Smooth muscle cell (in vitro differentiated cells): ENCODE measurements at regions not wholly inside any gene's neighbourhood (a gene's known extent, or its start where the extent isn't known, plus 50 kb on each side); places are given as distances from the start of the nearest gene placed in this dataset.

Experiments used
- DNase-seq: peaks from one replicate; lab custom pipeline; 2025; ENCODE audit not compliant: unreplicated experiment; lab: John Stamatoyannopoulos, UW
- H2AFZ ChIP-seq: fragments of 200-600 bp; sonication (generic); 2 replicates; pipeline ENCODE4 v1.6.0; 2016; ENCODE audit warnings: antibody characterized with exemption, low read depth, mild to moderate bottlenecking
- H3F3A ChIP-seq: fragments of 200-600 bp; sonication (generic); 2 replicates; pipeline ENCODE4 v1.6.0; 2017; ENCODE audit warnings: antibody characterized with exemption, low read depth
- H3K27ac ChIP-seq: fragments of 200-600 bp; sonication (generic); 2 replicates; pipeline ENCODE4 v1.5.1; 2016; ENCODE audit warnings: low read depth, mild to moderate bottlenecking
- H3K27me3 ChIP-seq: fragments of 200-600 bp; sonication (generic); 2 replicates; pipeline ENCODE4 v1.6.1; 2016; ENCODE audit warnings: low read depth, mild to moderate bottlenecking
- H3K36me3 ChIP-seq: fragments of 200-600 bp; sonication (generic); 2 replicates; pipeline ENCODE4 v1.5.1; 2016; ENCODE audit warnings: low read depth
- H3K4me1 ChIP-seq: fragments of 200-600 bp; sonication (generic); 2 replicates; pipeline ENCODE4 v1.5.1; 2016; ENCODE audit warnings: low read depth
- H3K4me2 ChIP-seq: fragments of 200-600 bp; sonication (generic); 2 replicates; pipeline ENCODE4 v1.6.0; 2016; ENCODE audit warnings: mild to moderate bottlenecking
- H3K4me3 ChIP-seq: fragments of 200-600 bp; sonication (generic); 2 replicates; pipeline ENCODE4 v1.5.1; 2016; ENCODE audit warnings: mild to moderate bottlenecking
- H3K79me2 ChIP-seq: fragments of 200-600 bp; sonication (generic); 2 replicates; pipeline ENCODE4 v1.6.0; 2016; ENCODE audit warnings: low read depth, mild to moderate bottlenecking
- H3K9ac ChIP-seq: fragments of 200-600 bp; sonication (generic); 2 replicates; pipeline ENCODE4 v1.6.0; 2016; ENCODE audit warnings: low read depth
- H3K9me3 ChIP-seq: fragments of 200-600 bp; sonication (generic); replicated peaks from 2 replicates; pipeline ENCODE4 v1.5.1; 2016; ENCODE audit warnings: low read depth
- H4K20me1 ChIP-seq: fragments of 200-600 bp; sonication (generic); 2 replicates; pipeline ENCODE4 v1.6.0; 2016; ENCODE audit warnings: low read depth
- WGBS: methylation state at CpG from one replicate; pipeline ENCODE4 v1.1.7; 2016; ENCODE audit warnings: low lambda C conversion rate; 5-methylcytosine and 5-hydroxymethylcytosine counted together
- TF ChIP-seq, protein P1 (sequence below): fragments of 200-600 bp; sonication (generic); IDR thresholded peaks from 2 replicates; pipeline ENCODE4 v1.5.1; 2017; ENCODE audit warnings: borderline replicate concordance, mild to moderate bottlenecking, antibody characterized with exemption; ENCODE audit not compliant: insufficient read depth, poor library complexity, severe bottlenecking

DNA sequence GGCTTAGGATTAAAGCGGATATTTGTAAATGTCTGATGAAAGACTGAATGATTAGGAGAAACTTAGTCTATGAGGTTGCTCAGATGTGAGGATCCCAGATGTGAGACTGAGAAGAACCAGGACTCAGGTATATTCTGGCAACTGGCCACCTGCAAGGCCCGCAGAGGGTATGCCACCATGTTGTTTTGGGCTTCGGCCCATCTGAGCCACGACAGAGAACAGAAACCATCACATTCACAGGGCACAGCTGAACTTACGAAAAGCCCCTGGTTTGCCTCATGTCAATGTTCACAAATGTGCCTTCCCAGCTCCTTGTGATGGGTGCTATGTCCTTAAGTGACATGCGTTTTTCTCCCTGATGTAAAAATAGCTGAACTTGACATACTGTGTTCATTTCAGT, 412.5 kb upstream of the RORA start:
- H3K36me3 ChIP-seq, result no peaks in the 10 kb centered on the region
- no peak overlapping the region for H3K4me2 ChIP-seq
- TF ChIP-seq, protein P1, sequence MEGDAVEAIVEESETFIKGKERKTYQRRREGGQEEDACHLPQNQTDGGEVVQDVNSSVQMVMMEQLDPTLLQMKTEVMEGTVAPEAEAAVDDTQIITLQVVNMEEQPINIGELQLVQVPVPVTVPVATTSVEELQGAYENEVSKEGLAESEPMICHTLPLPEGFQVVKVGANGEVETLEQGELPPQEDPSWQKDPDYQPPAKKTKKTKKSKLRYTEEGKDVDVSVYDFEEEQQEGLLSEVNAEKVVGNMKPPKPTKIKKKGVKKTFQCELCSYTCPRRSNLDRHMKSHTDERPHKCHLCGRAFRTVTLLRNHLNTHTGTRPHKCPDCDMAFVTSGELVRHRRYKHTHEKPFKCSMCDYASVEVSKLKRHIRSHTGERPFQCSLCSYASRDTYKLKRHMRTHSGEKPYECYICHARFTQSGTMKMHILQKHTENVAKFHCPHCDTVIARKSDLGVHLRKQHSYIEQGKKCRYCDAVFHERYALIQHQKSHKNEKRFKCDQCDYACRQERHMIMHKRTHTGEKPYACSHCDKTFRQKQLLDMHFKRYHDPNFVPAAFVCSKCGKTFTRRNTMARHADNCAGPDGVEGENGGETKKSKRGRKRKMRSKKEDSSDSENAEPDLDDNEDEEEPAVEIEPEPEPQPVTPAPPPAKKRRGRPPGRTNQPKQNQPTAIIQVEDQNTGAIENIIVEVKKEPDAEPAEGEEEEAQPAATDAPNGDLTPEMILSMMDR, result no peak
- H3K4me1 ChIP-seq, result peaks cover 4% of the 10 kb centered on the region
- H3K27ac ChIP-seq, result no peak overlapping the region
- no peaks in the 10 kb centered on the region for H3F3A ChIP-seq
- H3K4me3 ChIP-seq, result no peak overlapping the region
- H3K27me3 ChIP-seq, result no peaks in the 10 kb centered on the region
- no peak for DNase-seq
- no peak overlapping the region for H2AFZ ChIP-seq
- 93% methylated on average over 6 of the region's 6 CpGs for WGBS
- H3K9me3 ChIP-seq, result no peaks in the 10 kb centered on the region
- no peaks in the 10 kb centered on the region for H3K79me2 ChIP-seq
- H4K20me1 ChIP-seq, result no peaks in the 10 kb centered on the region
- H3K9ac ChIP-seq, result no peak overlapping the region

DNA sequence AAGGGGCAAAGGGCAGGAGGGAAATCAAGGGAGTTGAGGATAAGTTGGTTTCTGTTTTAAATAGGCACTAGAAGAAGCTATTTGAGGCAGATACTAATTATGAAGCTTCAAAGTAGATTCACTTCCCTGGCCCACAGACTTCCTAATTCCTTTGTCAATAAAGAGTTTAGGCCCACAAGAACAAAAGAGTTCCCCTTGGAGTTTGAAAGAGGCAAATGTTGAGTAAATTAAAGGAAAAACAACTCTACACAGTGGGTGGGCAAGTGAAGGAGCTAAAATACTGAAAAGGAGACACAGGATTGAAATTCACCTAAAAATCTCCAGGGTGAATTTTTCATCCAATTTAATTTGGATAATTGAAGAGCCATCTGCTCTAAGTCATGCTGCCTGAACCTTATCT, 411.7 kb upstream of the RORA start:
- Histone ChIP-seq H3K9ac (no peak overlapping the region), H3K4me2 (no peak overlapping the region), H3K27me3 (no peaks in the 10 kb centered on the region), H3K27ac (no peak overlapping the region), H3K79me2 (no peaks in the 10 kb centered on the region), H2AFZ (no peak overlapping the region), H3F3A (no peaks in the 10 kb centered on the region), H3K4me1 (peaks cover 4% of the 10 kb centered on the region), H3K36me3 (no peaks in the 10 kb centered on the region), H4K20me1 (no peaks in the 10 kb centered on the region), H3K9me3 (no peaks in the 10 kb centered on the region), H3K4me3 (no peak overlapping the region)
- no peak for DNase-seq
- TF ChIP-seq, protein P1, result no peak

DNA sequence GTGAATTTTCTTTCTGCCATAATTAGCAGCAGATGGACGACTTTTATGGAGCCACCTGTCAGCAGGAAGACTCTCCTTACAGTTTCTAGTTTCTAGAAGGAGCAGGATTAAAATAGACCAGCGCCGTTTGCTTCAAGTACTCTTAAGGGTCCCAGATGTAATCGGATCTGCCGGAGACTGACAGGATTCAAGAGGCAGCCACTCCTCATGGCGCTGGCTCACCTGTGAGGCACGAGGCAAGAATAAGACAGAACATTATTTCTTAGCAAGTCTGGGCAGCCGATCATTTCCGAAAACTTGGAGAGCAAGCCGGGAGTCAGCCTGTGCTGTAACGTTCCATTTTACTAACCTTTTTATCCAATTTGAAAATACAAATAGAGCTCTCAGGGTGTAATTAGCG, 410.4 kb upstream of the RORA start:
- Histone ChIP-seq H3K9ac (no peak overlapping the region), H2AFZ (no peak overlapping the region), H4K20me1 (no peaks in the 10 kb centered on the region), H3K36me3 (no peaks in the 10 kb centered on the region), H3F3A (no peaks in the 10 kb centered on the region), H3K4me3 (no peak overlapping the region), H3K9me3 (no peaks in the 10 kb centered on the region), H3K27ac (no peak overlapping the region), H3K4me2 (no peak overlapping the region), H3K79me2 (no peaks in the 10 kb centered on the region), H3K27me3 (no peaks in the 10 kb centered on the region), H3K4me1 (peaks cover 4% of the 10 kb centered on the region)
- WGBS, result 79% methylated on average over 12 of the region's 12 CpGs
- no peak for DNase-seq
- TF ChIP-seq, protein P1, result no peak

DNA sequence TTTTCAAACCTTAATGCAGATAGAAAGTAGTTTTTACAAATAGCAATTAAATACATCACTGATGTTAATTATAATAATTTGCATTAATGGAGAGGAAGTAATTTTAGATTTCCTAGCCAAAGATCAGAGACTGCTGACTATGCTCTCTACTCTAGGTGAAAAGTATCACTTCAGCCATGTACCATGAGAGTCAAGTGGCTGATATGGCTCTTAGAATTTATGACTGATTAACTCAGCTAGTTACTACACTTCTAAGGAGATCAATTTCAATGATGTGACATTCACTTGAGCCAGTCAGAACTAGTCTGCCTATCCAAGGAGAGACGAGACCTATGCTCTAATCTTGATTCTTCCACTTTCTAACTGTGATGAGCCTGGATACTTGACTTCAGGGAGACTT, 405.7 kb upstream of the RORA start:
- Histone ChIP-seq H3K4me1 (no peaks in the 10 kb centered on the region), H3K79me2 (no peaks in the 10 kb centered on the region), H3K27me3 (no peaks in the 10 kb centered on the region), H3K27ac (no peak overlapping the region), H3K4me2 (no peak overlapping the region), H3K36me3 (no peaks in the 10 kb centered on the region), H3K9me3 (no peaks in the 10 kb centered on the region), H4K20me1 (no peaks in the 10 kb centered on the region), H3F3A (no peaks in the 10 kb centered on the region), H3K9ac (no peak overlapping the region), H2AFZ (no peak overlapping the region), H3K4me3 (no peak overlapping the region)
- WGBS, result 96% methylated on average over 1 of the region's 1 CpG
- TF ChIP-seq, protein P1, result no peak
- no peak for DNase-seq
